SW 1271 (cell line): ENCODE measurements at regions not wholly inside any gene's neighbourhood (a gene's known extent, or its start where the extent isn't known, plus 50 kb on each side); places are given as distances from the start of the nearest gene placed in this dataset.
"Not testable (repeated sequence)": the region's sequence is repeated elsewhere in the genome, so short reads cannot be mapped to it uniquely, and the experiment has no call there.

Experiments
- DNase-seq, 2 experiments: peaks; one replicate each; lab custom pipeline; 2025; lab: John Stamatoyannopoulos, UW

GRCh38 chr6:48520951-48521350 is 410.0 kb upstream of the PTCHD4 start:
- DNase-seq = no peak

DNA sequence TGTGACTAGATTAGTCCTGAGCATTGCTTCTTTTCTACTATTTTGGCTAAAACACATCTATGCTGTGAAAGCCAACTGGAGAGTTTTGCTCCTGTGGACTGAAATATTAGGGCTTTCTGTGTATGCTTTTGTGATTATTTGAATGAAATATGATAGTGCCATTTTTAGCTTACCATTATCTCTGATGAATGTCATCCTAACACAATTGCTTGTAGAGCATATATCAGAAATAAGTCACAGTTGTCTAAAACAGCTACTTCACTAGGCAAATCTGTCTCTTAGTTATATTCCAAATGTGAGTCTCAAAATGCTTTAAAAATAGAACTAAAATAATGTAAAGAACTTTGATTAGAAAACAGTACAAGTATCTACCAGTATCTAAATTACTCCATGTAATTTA is 401.4 kb upstream of the PTCHD4 start:
- DNase-seq = no peak

DNA sequence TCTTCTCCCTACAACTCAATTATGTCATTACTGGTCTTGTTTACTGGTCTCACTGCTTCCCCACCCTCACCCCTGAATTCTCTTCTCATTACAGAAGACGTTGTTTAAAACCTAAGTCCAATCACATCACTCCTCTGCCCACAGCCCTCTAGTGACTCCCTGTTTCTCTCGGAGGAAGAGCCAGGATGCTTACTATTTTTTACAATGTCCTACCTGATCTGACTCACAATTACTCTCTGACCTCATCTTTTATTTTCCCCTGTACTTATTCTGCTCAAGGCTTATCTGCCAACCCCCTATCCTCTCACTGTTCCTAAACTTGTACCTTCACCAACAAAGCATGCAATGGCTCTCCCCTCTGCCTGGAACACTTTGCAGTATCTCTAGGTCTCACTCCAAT is 400.4 kb upstream of the PTCHD4 start:
- DNase-seq = no peak

DNA sequence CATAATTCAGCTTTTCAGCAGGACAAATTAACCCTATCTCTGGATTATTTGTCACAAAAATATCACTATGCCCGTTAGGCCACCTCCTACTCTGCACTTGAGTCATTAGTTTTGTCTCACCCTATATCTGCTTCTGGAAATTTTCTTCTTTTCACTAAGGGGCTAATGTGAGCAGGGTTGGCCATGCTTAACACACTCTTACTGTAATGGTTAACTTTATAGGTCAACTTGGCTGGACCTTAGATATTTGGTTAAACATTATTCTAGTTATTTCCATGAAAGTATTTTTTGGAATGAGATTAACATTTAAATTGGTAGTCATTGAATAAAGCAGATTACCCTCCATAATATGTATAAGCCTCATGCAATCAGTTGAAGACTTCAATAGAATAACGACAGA is 394.6 kb upstream of the PTCHD4 start:
- no peak for DNase-seq

DNA sequence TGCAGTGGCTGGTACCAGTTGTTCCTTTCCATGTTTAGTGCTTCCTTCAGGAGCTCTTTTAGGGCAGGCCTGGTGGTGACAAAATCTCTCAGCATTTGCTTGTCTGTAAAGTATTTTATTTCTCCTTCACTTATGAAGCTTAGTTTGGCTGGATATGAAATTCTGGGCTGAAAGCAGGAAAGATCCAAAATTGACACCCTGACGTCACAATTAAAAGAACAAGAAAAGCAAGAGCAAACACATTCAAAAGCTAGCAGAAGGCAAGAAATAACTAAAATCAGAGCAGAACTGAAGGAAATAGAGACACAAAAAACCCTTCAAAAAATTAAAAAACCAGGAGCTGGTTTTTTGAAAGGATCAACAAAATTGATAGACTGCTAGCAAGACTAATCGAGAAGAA is 382.4 kb upstream of the PTCHD4 start:
- not testable (repeated sequence) for DNase-seq

DNA sequence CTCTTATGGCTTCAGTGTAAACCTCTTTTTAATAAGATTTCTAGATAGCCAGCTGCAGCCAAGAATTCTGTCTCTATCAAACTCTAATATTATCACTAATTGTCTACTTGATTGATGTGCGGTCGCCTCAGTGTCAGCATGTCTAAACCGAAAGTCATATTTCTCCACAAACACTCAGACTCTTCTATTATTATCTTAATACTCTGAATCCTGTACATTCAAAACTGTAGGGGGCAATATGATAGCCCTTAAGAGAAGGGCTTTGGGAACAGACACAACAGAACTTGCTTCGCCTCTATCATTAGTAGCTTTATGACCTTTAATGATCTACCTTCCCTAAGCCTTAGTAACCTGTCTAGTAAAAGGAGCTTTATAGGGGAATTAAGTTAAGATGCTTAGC is 379.7 kb upstream of the PTCHD4 start:
- DNase-seq = no peak

DNA sequence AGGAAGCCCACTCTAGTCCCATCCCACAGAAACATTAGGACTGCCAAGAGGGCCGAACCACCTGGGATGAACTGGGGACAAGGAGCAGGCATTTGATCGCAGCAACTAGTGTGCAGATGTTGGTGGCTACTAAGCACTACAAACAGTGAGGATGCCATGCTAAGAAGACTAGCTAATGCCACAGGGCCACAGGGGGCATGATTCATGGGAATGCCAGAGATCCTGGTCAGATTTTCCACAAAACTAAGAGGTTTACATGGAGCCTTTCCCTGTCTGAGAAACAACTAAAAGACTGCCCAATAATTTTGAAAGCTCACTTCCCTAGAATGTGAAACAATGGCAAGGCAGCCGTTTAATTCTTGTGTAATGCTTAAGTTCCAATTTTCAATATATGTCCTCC is 375.9 kb upstream of the PTCHD4 start:
- no peak for DNase-seq

GRCh38 chr6:48486373-48486772 is 375.4 kb upstream of the PTCHD4 start:
- DNase-seq = no peak

- no peak for DNase-seq
These were observed 365.3 kb upstream of the PTCHD4 start for GRCh38 chr6:48476257-48476656.

GRCh38 chr6:48475275-48475674 is 364.3 kb upstream of the PTCHD4 start:
- DNase-seq = no peak

DNA sequence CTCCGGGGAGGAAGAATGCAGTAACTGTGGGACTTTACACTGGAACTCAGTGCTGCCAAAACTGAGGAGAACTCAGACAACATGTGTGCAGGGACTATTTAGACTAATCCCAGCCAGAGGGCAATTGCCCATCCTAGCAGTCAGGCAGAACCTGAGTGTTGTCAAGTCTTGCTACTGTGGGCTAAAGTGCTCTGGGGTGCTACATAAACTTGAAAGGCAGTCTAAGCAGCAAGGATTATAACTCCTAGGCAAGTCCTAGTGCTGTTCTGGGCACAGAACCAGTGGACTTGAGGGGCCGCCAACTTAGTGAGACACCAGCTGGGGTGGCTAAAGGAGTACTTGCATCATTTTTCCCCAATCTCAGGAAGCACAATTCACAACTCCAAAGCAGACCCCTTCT is 363.8 kb upstream of the PTCHD4 start:
- no peak for DNase-seq

DNA sequence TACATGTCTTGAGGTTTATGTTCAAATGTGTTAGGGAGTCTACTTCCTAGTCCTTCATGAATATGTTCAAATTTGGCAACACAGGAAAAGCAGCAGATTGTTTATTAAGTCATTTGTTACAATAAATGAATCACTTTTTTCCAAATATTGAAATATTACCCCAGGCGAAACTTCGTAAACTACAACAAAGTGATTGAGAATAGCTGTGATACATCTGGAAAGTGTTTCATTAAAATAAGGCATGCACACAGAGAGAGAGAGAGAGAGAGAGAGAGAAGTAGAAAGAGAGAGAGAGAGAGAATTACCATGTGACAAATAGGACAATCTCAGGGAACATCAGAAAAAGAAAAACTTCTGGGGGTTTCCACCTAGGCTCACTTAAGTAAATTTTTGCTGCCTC is 363.1 kb upstream of the PTCHD4 start:
- no peak for DNase-seq

- DNase-seq = no peak
These were observed 361.5 kb upstream of the PTCHD4 start for GRCh38 chr6:48472535-48472934.

DNA sequence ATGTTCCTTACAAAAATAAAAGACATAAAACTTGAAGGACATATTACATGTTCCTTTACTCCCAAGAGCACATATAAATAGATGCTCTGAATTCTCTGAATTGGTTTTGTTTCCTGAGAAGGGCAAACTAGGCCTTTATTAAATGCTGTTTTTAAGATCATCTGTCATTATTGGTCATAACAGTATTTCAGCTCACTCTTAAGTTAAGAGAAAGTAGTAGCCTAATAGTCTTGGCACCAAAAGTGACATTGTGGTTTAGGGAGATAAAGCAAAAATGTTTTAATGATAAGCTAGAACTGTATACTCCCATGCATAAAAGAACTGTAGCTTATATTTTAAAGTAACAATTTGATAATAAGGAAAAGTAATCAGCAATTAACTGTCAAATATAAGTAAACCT is 361.1 kb upstream of the PTCHD4 start:
- DNase-seq = no peak

DNA sequence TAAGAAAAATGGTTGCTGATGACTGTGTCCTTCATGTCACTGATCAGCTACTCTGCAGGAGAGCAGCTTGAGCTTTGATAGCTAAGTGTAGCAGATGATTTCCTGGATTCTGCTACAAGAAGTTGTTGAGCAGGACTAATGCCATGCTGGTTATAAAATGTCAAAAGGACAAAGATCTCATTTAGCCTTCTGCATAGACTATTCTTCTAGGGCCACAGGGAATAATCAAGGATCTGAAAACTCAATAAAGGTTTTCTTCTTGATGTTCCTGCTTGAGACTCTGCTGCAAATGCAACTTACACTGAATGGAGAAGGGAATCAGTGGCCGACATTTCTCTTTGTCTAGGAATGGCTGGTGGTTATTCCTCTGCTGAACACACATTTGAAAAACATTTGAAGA is 360.3 kb upstream of the PTCHD4 start:
- no peak for DNase-seq

DNA sequence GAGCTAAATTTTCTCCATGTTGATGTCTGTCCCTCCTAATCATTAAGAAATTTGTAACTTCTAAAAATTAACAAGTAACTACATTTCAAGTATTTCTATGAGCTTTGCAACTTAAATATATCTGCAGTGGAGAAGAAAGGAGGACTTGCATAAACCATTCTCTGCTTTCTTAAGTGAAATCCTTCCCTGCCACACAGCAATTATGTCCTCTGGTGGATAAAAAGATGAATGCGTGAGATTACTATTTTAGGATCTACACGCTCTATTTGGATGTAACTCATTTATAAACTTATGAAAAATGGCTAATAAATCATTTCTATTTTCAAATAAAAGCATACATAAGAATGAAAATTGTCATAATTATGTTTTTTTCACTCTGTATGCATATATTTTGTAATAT is 338.0 kb upstream of the PTCHD4 start:
- DNase-seq = no peak

- DNase-seq = no peak
These were observed 336.3 kb upstream of the PTCHD4 start for GRCh38 chr6:48447251-48447650.

- DNase-seq = no peak
These were observed 318.6 kb upstream of the PTCHD4 start for GRCh38 chr6:48429610-48430009.

GRCh38 chr6:48429021-48429420 is 318.0 kb upstream of the PTCHD4 start:
- DNase-seq = no peak

GRCh38 chr6:48426636-48427035 is 315.6 kb upstream of the PTCHD4 start:
- DNase-seq = no peak

- no peak for DNase-seq
These were observed 312.8 kb upstream of the PTCHD4 start for GRCh38 chr6:48423640-48424365.

DNA sequence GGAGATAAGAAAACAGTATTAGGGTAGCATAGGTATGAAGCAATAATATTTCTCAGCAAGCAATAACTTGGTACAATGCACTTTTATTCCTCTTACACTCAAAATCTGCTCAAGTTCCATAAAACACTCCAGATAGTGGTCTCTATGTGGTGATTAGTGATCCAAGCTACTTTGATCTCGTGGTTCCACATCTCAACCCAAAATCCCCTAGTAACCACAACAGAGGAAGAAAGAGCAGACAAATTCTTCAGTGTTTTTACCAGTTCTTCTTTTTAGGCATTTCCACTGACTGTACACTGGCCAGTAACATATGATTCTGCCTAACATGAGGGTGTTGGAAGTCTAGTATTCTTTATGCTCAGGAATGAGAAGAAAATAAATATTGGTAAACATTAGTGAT is 309.0 kb upstream of the PTCHD4 start:
- DNase-seq = no peak

DNA sequence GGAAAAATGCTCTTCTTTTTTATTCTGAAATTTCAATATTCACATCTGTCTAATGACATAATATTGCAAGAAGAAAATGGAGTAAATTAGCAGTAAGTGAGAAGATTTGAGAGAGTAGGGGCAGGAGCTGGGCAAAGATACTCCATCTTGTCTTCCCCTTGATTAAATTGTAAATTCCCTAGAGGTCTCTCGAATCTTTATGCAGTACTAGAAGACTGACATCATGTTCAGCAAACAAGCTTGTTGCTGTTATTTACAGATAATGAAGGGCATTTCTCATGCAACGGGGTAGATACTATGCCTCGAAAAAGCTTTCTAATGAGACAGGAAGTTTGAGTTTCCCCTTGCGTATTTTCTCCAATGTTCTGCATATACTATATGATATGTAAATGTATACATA is 306.9 kb upstream of the PTCHD4 start:
- no peak for DNase-seq

DNA sequence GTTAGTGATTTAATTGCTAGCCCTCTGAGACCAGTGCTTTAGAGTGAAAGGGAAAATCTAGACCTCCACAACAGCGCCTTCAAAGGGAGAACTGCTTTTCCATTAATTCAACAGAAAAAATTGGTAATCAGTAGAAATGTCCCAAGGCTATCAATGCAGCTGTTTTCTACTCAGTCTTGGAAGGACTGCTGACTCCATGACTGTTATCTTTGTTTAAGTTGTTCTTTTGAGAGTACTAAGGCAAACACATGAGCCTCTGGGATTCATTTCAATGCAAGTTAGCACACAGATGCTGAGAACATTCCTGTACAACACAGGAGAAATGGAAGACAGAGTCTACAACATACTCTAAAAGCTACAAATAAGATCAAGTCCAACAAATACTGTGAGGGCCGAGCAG is 301.7 kb upstream of the PTCHD4 start:
- no peak for DNase-seq

DNA sequence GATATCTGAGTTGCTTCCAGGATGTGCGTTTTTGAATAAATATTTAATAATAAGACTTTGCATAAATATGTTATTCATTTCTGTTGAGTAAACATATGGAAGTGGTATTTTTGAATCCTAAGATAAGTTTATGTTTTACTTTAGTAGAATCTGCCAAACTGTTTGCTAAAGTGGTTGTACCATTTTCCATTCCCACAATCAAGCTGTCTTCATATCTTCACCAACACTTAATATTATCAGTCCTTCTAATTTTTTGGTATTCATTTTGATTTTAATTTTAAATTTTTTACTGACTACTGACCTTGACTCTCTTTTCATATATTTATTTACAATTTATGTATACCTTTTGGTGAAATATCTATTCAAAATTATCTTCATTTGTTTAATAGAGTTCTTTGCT is 293.9 kb upstream of the PTCHD4 start:
- no peak for DNase-seq
